ENCODE measurements at regions not wholly inside any gene's neighbourhood (a gene's known extent, or its start where the extent isn't known, plus 50 kb on each side); places are given as distances from the start of the nearest gene placed in this dataset.

- DNase-seq (ENCODE audit: low read depth in 2 of 2) = no peak
Observed at GRCh38 chr15:85847031-85847430, 52.3 kb upstream of the KLHL25 start.

GRCh38 chr15:85849946-85850345, 55.2 kb upstream of the KLHL25 start:
- DNase-seq (ENCODE audit: low read depth in 2 of 2) = no peak

- no peak for DNase-seq (ENCODE audit: low read depth in 2 of 2)
Observed at GRCh38 chr15:85852969-85853368, 58.2 kb upstream of the KLHL25 start.

- DNase-seq (ENCODE audit: low read depth in 2 of 2) = peak; percentile 23 to 24
Observed at GRCh38 chr15:85854345-85855097, 59.8 kb upstream of the KLHL25 start.

GRCh38 chr15:85858586-85859375, 64.1 kb upstream of the KLHL25 start:
- DNase-seq (ENCODE audit: low read depth in 2 of 2) = peak; percentile 65 to 75

GRCh38 chr15:85859671-85860070, 64.9 kb upstream of the KLHL25 start:
- DNase-seq (ENCODE audit: low read depth in 2 of 2) = no peak

GRCh38 chr15:85860394-85861161, 65.9 kb upstream of the KLHL25 start:
- no peak for DNase-seq (ENCODE audit: low read depth in 2 of 2)

GRCh38 chr15:85865070-85865684, 70.5 kb upstream of the KLHL25 start:
- no peak for DNase-seq (ENCODE audit: low read depth in 2 of 2)

- DNase-seq (ENCODE audit: low read depth in 2 of 2) = no peak
Observed at GRCh38 chr15:85867250-85867649, 72.5 kb upstream of the KLHL25 start.

GRCh38 chr15:85869124-85869523, 74.4 kb upstream of the KLHL25 start:
- DNase-seq (ENCODE audit: low read depth in 2 of 2) = no peak

GRCh38 chr15:85870216-85871014, 75.7 kb upstream of the KLHL25 start:
- no peak for DNase-seq (ENCODE audit: low read depth in 2 of 2)

GRCh38 chr15:85871545-85871944, 76.8 kb upstream of the KLHL25 start:
- DNase-seq (ENCODE audit: low read depth in 2 of 2) = no peak

- DNase-seq (ENCODE audit: low read depth in 2 of 2) = no peak
Observed at GRCh38 chr15:85872125-85872524, 77.4 kb upstream of the KLHL25 start.

GRCh38 chr15:85874236-85874635, 79.5 kb upstream of the KLHL25 start:
- no peak for DNase-seq (ENCODE audit: low read depth in 2 of 2)

GRCh38 chr15:85875756-85876155, 81.0 kb upstream of the KLHL25 start:
- DNase-seq (ENCODE audit: low read depth in 2 of 2) = no peak

GRCh38 chr15:85878828-85879225, 84.1 kb upstream of the KLHL25 start:
- no peak for DNase-seq (ENCODE audit: low read depth in 2 of 2)

- no peak for DNase-seq (ENCODE audit: low read depth in 2 of 2)
Observed at GRCh38 chr15:85879334-85880163, 84.8 kb upstream of the KLHL25 start.

GRCh38 chr15:85880501-85881190, 85.9 kb upstream of the KLHL25 start:
- DNase-seq (ENCODE audit: low read depth in 2 of 2) = no peak

- no peak for DNase-seq (ENCODE audit: low read depth in 2 of 2)
Observed at GRCh38 chr15:85886309-85886811, 91.6 kb upstream of the KLHL25 start.

All from stimulated activated CD4-positive, alpha-beta T cell treated with anti-CD3 and anti-CD28 coated beads, Interleukin-15, amount 100 ng/mL, for 48 hours (primary cell).